DMS114 treated with DMSO at 0.1 percent for 48 hours (cell line): ENCODE measurements at regions not wholly inside any gene's neighbourhood (a gene's known extent, or its start where the extent isn't known, plus 50 kb on each side); places are given as distances from the start of the nearest gene placed in this dataset.
"Not testable (repeated sequence)": the region's sequence is repeated elsewhere in the genome, so short reads cannot be mapped to it uniquely, and the experiment has no call there.

Experiments used
- DNase-seq: peaks from one replicate; lab custom pipeline; 2025; ENCODE audit not compliant: unreplicated experiment; lab: John Stamatoyannopoulos, UW

GRCh38 chr12:46493834-46494181 is 121.2 kb upstream of the SLC38A2 start:
- peak; percentile 92 for DNase-seq

- DNase-seq = peak; percentile 79
Measured at GRCh38 chr12:46493150-46493833, 120.7 kb upstream of the SLC38A2 start.

GRCh38 chr12:46492471-46493085 is 120.0 kb upstream of the SLC38A2 start:
- DNase-seq = peak; percentile 56

GRCh38 chr12:46491548-46491947 is 119.0 kb upstream of the SLC38A2 start:
- no peak for DNase-seq

GRCh38 chr12:46490635-46491034 is 118.1 kb upstream of the SLC38A2 start:
- DNase-seq = no peak

GRCh38 chr12:46489951-46490388 is 117.4 kb upstream of the SLC38A2 start:
- no peak for DNase-seq

- no peak for DNase-seq
Measured at GRCh38 chr12:46487567-46488131, 115.1 kb upstream of the SLC38A2 start.

GRCh38 chr12:46486588-46486987 is 114.0 kb upstream of the SLC38A2 start:
- DNase-seq = no peak

GRCh38 chr12:46485853-46486252 is 113.3 kb upstream of the SLC38A2 start:
- no peak for DNase-seq

GRCh38 chr12:46484396-46485061 is 112.0 kb upstream of the SLC38A2 start:
- DNase-seq = no peak

GRCh38 chr12:46483572-46484395 is 111.2 kb upstream of the SLC38A2 start:
- no peak for DNase-seq

GRCh38 chr12:46480724-46481123 is 108.2 kb upstream of the SLC38A2 start:
- DNase-seq = no peak

GRCh38 chr12:46480316-46480715 is 107.7 kb upstream of the SLC38A2 start:
- no peak for DNase-seq

- DNase-seq = no peak
Measured at GRCh38 chr12:46478123-46478522, 105.5 kb upstream of the SLC38A2 start.

GRCh38 chr12:46477541-46477940 is 105.0 kb upstream of the SLC38A2 start:
- no peak for DNase-seq

GRCh38 chr12:46475972-46476645 is 103.5 kb upstream of the SLC38A2 start:
- DNase-seq = no peak

- DNase-seq = not testable (repeated sequence)
Measured at GRCh38 chr12:46474385-46474784, 101.8 kb upstream of the SLC38A2 start.

GRCh38 chr12:46473634-46474329 is 101.2 kb upstream of the SLC38A2 start:
- DNase-seq = peak; percentile 92

GRCh38 chr12:46472893-46473633 is 100.5 kb upstream of the SLC38A2 start:
- DNase-seq = no peak
